ENCODE measurements at regions not wholly inside any gene's neighbourhood (a gene's known extent, or its start where the extent isn't known, plus 50 kb on each side); places are given as distances from the start of the nearest gene placed in this dataset.

DNA sequence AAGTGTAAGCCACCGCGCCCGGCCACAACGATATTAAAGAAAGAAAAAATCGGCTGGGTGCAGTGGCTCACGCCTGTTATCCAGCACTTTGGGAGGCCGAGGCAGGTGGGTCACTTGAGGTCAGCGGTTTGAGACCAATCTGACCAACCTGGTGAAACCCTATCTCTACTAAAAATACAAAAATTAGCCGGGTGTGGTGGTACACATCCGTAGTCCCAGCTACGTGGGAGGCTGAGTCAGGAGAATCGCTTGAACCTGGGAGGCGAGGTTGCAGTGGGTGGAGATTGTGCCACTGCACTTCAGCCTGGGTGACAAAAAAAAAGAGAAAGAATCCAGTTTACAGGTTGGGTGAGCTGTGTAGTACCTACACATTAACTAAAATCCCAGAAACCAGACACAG is 99.9 kb upstream of the CACNA1A start:
- DNase-seq (ENCODE audit: low spot score), result no peak

DNA sequence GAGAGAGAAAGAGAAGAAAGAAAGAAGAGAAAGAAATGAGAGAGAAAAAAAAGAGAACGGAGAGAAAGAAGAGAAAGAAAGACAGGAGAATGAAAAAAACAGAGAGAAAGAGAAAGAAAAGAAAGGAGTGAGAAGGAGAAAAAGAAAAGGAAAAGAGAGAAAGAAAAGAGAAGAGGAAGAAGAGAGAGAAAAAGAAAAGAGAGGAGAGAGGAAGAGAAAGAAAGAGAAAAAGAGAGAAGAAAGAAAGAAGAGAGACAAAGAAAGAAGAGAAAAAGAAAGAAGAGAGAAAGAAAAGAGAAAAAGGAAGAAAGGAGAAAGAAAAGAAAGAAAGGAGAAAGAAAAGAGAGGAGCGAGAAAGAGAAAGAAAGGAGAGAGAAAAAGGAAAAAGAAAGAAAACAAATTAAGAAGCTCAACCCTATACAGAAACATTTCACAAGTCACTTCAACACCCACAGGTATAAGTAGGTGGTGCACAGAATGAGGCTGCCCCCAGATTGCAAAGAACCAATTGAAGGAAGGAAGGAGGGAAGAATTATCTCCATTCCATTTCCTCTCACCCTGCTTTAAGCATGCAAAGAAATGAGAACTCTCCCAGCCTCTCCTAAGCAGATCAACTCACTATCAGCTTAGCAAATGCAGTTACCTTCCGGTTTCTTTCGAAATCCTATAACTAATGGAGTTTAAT is 98.8 kb upstream of the CACNA1A start:
- no peak for DNase-seq (ENCODE audit: low spot score)

- DNase-seq (ENCODE audit: low spot score), result no peak
Measured at GRCh38 chr19:13600802-13601201, 94.5 kb upstream of the CACNA1A start.

DNA sequence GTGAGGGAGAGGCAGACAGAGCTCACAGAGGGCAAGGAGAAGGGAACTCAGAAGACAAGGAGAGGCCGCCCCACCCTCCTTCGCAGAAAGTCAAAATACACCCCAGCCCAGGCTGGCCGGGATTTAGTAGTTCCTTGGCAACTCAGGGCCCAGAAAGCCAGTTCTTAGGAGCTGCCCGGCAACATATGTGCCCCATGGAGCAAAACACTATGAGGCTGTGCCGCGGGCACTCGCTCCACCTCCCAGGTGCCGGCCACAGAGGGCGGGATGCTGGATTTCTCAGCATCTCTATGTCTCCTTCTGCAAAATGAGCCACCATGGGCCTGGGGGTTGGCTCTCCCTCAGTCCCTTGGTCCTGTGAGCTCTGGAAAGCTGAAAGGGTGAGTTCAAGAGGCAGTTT is 93.8 kb upstream of the CACNA1A start:
- DNase-seq (ENCODE audit: low spot score), result no peak

DNA sequence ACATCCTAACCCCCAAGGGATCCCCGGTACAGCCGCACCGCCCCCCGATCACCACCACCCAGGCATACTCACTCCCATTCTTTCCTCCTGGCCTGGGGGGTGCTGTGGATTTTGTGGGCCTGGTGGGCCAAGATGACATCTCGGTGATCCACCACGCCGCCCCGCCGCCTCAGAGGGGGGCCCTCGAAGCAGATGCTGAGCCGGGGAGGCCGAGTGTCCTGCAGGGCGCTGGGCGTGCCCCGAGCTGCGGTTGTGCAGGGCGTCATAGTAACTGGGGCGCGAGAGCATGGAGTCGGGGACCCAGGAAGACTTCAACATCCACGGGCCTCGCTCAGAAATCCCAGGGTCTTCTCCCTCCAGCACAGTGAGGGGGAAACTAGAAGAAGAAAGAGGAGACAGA is 93.4 kb upstream of the CACNA1A start:
- DNase-seq (ENCODE audit: low spot score), result no peak

DNA sequence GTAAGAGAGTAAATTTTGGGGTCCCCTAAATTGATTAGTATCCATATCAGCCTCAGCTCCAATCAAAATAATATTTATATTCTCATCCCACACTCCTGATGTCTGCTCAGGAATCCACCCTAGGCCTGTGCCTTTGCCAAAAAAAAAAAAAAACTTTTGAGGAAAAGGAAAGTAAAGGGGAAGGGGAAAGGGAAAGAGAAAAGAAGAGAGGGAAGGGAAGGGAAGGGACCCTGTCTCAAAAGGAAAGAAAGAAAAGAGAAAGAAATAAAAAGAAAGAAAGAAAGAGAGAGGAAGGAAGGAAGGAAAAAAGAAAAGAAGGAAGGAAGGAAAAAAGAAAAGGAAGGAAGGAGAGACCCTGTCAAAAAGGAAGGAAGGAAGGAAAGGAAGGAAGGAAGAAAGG is 91.8 kb upstream of the CACNA1A start:
- no peak for DNase-seq (ENCODE audit: low spot score)

DNA sequence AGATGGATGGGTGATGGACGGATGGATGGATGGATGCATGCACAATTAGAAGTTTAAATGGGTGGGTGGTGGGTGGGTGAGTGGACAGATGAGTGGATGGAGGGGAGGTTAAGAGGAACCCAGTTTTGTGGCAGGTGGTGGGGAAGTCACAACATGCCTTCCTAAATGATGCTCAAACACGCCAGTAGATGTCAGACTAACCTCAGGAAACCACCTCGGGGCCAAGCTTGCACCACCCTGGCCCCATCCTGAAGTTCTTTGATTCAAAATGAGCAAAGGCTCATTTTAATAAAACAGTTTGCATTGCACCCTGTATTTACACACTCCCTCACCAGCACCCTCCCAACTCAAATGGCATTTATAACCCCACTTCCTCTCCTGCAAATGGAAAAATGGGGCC is 91.4 kb upstream of the CACNA1A start:
- DNase-seq (ENCODE audit: low spot score), result peak; percentile 84

GRCh38 chr19:13588957-13589833 is 82.9 kb upstream of the CACNA1A start:
- peak; percentile 43 for DNase-seq (ENCODE audit: low spot score)

GRCh38 chr19:13585512-13585911 is 79.2 kb upstream of the CACNA1A start:
- DNase-seq (ENCODE audit: low spot score), result no peak

DNA sequence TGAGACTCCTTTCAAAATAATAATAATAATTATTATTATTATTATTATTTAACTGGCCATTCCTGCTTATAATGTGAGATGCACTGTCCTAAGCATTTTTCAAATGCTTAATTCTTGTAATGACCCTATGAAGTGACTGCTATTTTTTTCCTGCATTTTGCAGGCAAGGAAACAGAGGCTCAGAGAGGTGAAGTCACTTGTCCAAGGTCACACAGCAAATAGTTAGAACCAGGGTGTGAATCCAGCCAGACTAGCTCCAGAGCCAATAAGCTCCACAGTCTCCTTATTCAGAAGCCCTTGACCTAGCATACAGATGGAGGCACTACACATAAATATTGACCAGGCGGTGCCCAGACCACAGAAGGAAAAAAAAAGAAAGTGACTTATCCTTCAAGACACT is 77.5 kb upstream of the CACNA1A start:
- DNase-seq (ENCODE audit: low spot score), result no peak

DNA sequence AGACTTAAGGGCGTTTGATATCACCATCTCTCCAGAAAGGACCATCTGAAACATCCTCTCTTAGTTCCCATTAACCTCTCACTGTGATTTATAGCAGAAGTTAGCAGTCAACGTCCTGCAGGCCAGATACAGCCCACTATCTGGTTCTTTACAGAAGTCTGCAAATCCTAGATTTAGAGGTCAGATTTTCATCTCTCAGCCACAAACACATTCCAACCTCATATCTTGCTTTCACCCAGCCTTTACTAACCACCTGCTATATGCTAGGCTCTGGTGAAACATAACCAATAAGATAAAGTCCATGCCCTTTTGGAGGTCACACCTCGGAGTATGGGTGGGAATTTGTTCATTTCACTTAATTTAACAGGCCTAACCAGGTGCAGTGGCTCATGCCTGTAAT is 76.8 kb upstream of the CACNA1A start:
- no peak for DNase-seq (ENCODE audit: low spot score)

- no peak for DNase-seq (ENCODE audit: low spot score)
Measured at GRCh38 chr19:13581576-13581975, 75.3 kb upstream of the CACNA1A start.

DNA sequence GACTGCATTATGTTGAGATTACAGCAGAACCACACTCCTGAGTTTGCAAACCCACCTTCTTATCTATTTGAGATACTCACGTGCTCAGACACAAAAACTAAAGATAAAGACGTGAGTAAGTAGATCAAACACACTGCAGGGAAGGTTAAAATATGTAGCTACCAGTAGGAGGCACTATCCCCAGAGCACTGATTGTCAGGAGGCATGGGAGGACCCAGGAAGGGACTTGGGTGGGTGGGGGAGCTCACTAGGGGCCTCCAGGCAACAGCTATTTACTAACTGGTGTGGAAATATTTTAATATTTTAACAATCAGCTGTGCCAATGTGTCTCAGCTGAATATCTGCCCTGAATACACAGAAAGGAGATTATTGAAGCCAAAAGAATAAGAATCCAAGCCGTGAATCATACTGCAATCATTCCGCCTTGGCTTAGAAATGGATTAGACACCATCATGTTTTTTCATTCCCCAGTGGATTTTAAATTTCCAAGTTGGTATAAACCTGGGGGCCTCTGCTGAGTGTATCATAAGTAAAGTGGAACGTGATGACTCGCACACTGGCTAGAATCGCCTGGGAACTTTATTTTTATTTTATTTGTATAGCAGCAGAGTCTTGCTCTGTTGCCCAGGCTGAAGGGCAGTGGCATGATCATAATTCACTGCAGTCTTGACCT is 73.2 kb upstream of the CACNA1A start:
- no peak for DNase-seq (ENCODE audit: low spot score)

GRCh38 chr19:13576726-13577125 is 70.4 kb upstream of the CACNA1A start:
- no peak for DNase-seq (ENCODE audit: low spot score)

GRCh38 chr19:13574933-13575332 is 68.7 kb upstream of the CACNA1A start:
- peak; percentile 39 for DNase-seq (ENCODE audit: low spot score)

DNA sequence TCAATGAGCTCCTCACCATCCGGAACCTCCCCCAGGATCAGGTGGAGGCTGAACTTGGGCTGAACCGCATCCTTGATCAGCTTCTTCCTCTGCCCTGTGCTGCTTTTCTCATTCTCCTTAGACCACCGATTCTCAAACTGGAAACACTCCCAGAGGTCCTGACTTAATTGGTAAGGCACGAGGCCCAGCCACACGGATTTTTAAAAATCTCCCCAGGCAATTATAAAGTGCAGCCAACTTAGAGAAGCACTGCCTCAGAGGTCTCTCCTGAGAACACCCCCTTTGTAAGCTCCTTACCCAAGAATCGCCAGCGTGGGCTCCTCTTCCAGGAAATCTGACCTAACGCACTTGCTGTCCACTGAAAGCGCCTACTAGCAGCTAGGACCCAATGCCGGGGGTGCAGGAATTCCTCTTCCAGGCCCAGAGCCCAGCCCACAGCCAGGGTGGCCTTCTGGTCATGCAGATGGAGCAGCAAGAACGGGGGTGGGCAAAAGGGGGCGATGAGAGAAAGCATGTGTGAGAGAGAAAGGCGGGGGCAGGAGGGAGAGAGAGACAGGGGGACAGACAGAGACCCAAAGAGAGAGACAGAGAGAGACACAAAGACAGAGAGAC is 66.9 kb upstream of the CACNA1A start:
- DNase-seq (ENCODE audit: low spot score), result no peak

- DNase-seq (ENCODE audit: low spot score), result no peak
Measured at GRCh38 chr19:13561461-13561860, 55.2 kb upstream of the CACNA1A start.

DNA sequence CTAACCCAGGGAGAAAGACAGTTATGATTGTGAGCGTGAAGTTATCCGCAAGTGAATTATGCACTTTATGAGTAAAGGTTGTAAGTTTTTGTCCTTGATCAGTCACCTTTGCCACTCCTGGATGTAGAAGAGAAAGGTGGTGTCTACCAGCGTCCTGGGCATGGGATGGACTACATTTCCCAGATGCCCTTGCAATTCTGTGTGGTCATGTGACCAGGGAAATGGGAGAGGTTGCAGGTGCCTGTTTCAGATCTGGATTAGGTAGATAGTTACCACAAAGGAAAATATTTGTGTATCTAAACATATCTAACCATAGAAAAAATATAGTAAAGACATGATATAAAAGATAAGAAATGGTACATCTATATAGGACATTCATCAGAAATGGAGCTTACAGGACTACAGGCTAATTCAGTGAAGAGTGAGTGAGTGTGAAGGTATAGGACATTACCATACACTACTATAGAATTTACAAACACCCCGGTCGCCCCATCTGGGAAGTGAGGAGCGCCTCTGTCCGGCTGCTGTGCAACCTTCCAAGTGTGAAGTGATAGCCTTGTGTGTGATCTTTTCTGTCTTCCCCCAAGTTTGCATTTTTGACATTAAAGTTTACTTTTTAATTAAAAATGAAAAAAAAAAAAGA is 51.6 kb upstream of the CACNA1A start:
- no peak for DNase-seq (ENCODE audit: low spot score)

DNA sequence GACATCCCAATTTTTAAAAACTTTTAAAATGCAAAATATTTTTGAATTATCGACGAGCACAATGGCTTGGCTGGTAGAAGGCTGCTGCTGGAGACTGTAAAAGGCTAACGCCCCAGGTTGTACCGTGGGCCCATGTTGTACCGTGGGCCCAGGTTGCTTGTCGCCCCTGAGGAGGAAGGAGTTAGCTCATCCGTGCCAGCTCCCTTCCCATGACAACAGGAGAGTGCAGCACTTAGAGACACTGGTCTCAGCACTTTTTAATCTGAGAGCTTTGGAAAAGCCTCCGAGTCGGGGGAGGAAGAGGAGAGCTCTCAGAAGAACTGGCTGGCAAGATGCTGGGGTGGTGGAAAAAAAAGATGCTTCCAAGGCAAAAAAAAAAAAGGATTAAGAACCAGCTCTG is 50.3 kb upstream of the CACNA1A start:
- no peak for DNase-seq (ENCODE audit: low spot score)
